Natural killer cell (primary cell): ENCODE measurements at regions not wholly inside any gene's neighbourhood (a gene's known extent, or its start where the extent isn't known, plus 50 kb on each side); places are given as distances from the start of the nearest gene placed in this dataset.

Experiments used
- ATAC-seq, 3 donors: fragments of 150-1000 bp in 2 of 3; fragments of 200-7000 bp in 1 of 3; cut with Tn5 transposase; 1 replicate in 1 of 3; 2 replicates in 2 of 3; pipeline ENCODE4 v1.10.0; 2021; ENCODE audit warnings: mild to moderate bottlenecking in 2 of 3, moderate library complexity in 2 of 3
- DNase-seq, 2 donors: peaks; one replicate each; pipeline versions ENCODE4 v3.0.0 to v3.0.0-alpha.2; 2013 to 2021; ENCODE audit warnings: mixed read lengths in 1 of 2
- H3K27ac ChIP-seq: one replicate; pipeline ENCODE4 v1.5.1; 2013; ENCODE audit warnings: mild to moderate bottlenecking, low read length
- H3K27me3 ChIP-seq: one replicate; pipeline ENCODE4 v1.6.1; 2013; ENCODE audit warnings: low read length; ENCODE audit not compliant: control insufficient read depth, insufficient read depth
- H3K36me3 ChIP-seq: one replicate; pipeline ENCODE4 v1.6.1; 2013; ENCODE audit warnings: low read length; ENCODE audit not compliant: control insufficient read depth, insufficient read depth
- H3K4me1 ChIP-seq: one replicate; pipeline ENCODE4 v1.6.1; 2013; ENCODE audit warnings: low read length; ENCODE audit not compliant: control insufficient read depth, insufficient read depth
- H3K4me3 ChIP-seq: one replicate; pipeline ENCODE4 v1.5.1; 2013; ENCODE audit warnings: low read length
- H3K9me3 ChIP-seq: one replicate; pipeline ENCODE4 v1.6.1; 2013; ENCODE audit warnings: low read length; ENCODE audit not compliant: control insufficient read depth, insufficient read depth
- H3K27ac Mint-ChIP-seq, 2 donors: one replicate each; pipeline ENCODE4 v1.8.0; 2022; ENCODE audit warnings: mild to moderate bottlenecking in 2 of 2, mixed read lengths in 2 of 2, moderate library complexity in 1 of 2
- H3K27me3 Mint-ChIP-seq, 2 donors: one replicate each; pipeline ENCODE4 v1.8.0; 2022; ENCODE audit warnings: low read depth in 2 of 2, mixed read lengths in 2 of 2
- H3K36me3 Mint-ChIP-seq: one replicate; pipeline ENCODE4 v1.8.0; 2022; ENCODE audit warnings: mixed read lengths
- H3K4me1 Mint-ChIP-seq, 2 donors: one replicate each; pipeline ENCODE4 v1.8.0; 2022; ENCODE audit warnings: mixed read lengths in 2 of 2
- H3K4me3 Mint-ChIP-seq: one replicate; pipeline ENCODE4 v1.8.0; 2022; ENCODE audit warnings: mild to moderate bottlenecking, moderate library complexity, mixed read lengths
- H3K9me3 Mint-ChIP-seq, 2 donors: one replicate each; pipeline ENCODE4 v1.8.0; 2022; ENCODE audit warnings: mixed read lengths in 2 of 2
- CTCF ChIP-seq: fragments of 200-600 bp; IDR thresholded peaks from one replicate; pipeline ENCODE4 v1.8.0; 2022; ENCODE audit warnings: antibody characterized with exemption
- WGBS: methylation state at CpG from one replicate; pipeline ENCODE4 v1.1.7; 2013; ENCODE audit warnings: missing lambda C conversion rate; ENCODE audit not compliant: insufficient coverage; 5-methylcytosine and 5-hydroxymethylcytosine counted together
- intact Hi-C: fragments of 100-400 bp; cut with micrococcal nuclease; formaldehyde crosslinking; loops from one replicate; pipeline ENCODE4 v1.14.2; 2022

DNA sequence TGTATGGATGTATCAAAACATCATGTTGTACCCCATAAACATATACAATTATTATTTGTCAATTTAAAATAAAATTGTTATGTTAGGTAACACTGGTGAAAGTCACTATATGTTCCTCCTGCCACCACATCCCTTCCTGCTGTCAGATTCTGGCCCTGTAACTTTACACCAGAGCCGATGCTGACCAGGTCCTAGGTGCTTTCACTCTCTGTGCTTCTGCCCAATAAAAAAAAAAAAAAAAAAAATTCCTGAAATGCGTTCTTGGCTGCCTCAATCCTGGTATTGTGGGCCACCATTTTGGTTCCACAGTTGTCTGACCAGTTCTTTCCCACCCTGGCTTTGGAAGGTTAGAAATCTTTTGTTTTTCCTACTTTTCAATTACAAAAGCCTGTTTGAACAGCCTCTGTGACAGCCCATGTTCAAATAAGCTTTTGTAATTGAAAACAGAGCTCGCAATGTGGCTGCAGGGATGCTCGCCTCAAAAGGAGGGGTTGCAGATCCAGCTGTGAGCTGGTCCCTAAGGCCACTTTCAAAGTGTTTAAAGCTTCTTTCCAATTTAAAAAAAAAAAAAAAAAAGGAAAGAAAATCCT is 831.0 kb upstream of the EEF2KMT start:
- Mint-ChIP-seq H3K27ac (no peak overlapping the region), H3K4me1 (no peaks in the 10 kb centered on the region), H3K27me3 (no peaks in the 10 kb centered on the region), H3K36me3 (no peaks in the 10 kb centered on the region), H3K9me3 (peaks cover 6 to 8% of the 10 kb centered on the region in 2 donors), H3K4me3 (no peak overlapping the region)
- Histone ChIP-seq H3K4me1 (no peaks in the 10 kb centered on the region), H3K4me3 (no peak overlapping the region), H3K27me3 (no peaks in the 10 kb centered on the region), H3K27ac (no peak overlapping the region), H3K9me3 (no peaks in the 10 kb centered on the region), H3K36me3 (no peaks in the 10 kb centered on the region)
- no peak for DNase-seq
- intact Hi-C loops = no loop called here
- WGBS = 35% methylated on average over 4 of the region's 4 CpGs
- TF ChIP-seq CTCF = no peak
- ATAC-seq = no peak

DNA sequence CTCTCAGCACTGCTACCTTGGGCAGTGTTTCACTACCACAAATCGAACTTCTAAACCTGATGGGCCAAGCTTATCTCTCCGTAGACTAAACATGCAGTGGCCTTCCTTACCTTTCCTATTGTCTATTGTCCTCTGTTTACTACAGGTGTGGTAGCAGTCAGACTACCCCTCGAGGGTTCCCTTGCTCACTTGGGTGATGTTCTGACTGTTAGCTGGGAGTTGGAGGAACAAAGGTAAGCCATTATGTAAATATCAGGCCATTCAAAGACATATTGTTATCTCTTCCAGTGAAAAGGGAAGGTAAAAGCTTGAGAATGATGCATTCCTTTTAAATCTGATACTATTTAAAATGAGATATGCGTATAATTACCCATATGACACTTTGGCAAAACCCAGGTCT is 828.3 kb upstream of the EEF2KMT start:
- H3K27ac ChIP-seq = no peak overlapping the region
- H3K36me3 ChIP-seq = no peaks in the 10 kb centered on the region
- no peaks in the 10 kb centered on the region for H3K4me1 ChIP-seq
- WGBS = 52% methylated on average over 4 of the region's 4 CpGs
- no peaks in the 10 kb centered on the region for H3K4me1 Mint-ChIP-seq
- no peaks in the 10 kb centered on the region for H3K36me3 Mint-ChIP-seq
- no peak overlapping the region for H3K27ac Mint-ChIP-seq
- no peaks in the 10 kb centered on the region for H3K27me3 Mint-ChIP-seq
- no peaks in the 10 kb centered on the region for H3K27me3 ChIP-seq
- H3K9me3 Mint-ChIP-seq = peaks cover 4 to 9% of the 10 kb centered on the region in 2 donors
- no peak overlapping the region for H3K4me3 Mint-ChIP-seq
- no peaks in the 10 kb centered on the region for H3K9me3 ChIP-seq
- H3K4me3 ChIP-seq = no peak overlapping the region
- DNase-seq (no peak), ATAC-seq (no peak)
- intact Hi-C loops = no loop called here
- no peak for TF ChIP-seq CTCF

DNA sequence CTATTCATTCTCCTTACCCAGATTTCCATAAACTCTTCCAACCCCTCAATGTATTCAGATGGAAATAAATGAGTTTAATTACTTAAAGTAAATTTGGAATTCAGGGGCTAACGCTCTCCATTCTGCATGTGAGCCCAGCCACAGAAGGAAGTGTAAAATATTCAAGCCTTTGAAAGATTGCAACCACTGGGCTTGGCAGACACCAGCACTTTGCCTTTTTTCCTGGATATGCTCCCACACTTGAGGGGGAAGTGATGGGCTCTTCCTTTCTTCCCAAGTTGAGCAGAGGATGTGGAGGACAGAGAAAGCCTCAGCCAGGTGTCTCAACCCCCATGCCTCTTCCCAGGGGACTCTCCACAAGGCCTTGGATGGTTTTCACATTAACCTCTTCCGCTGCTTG is 825.1 kb upstream of the EEF2KMT start:
- WGBS = 76% methylated on average over 2 of the region's 2 CpGs
- H3K4me1 ChIP-seq = no peaks in the 10 kb centered on the region
- H3K36me3 ChIP-seq = no peaks in the 10 kb centered on the region
- no peak for ATAC-seq
- H3K27ac Mint-ChIP-seq = no peak overlapping the region
- H3K36me3 Mint-ChIP-seq = no peaks in the 10 kb centered on the region
- H3K27me3 Mint-ChIP-seq = no peaks in the 10 kb centered on the region
- intact Hi-C loops = no loop called here
- H3K4me3 ChIP-seq = no peak overlapping the region
- no peak for TF ChIP-seq CTCF
- no peak overlapping the region for H3K27ac ChIP-seq
- H3K4me1 Mint-ChIP-seq = no peaks in the 10 kb centered on the region
- H3K9me3 ChIP-seq = no peaks in the 10 kb centered on the region
- no peak overlapping the region for H3K4me3 Mint-ChIP-seq
- H3K27me3 ChIP-seq = no peaks in the 10 kb centered on the region
- DNase-seq = no peak
- peaks cover 0 to 5% of the 10 kb centered on the region in 2 donors for H3K9me3 Mint-ChIP-seq

- TF ChIP-seq CTCF = no peak
These were observed 821.1 kb upstream of the EEF2KMT start for GRCh38 chr16:5918567-5919130.

More at GRCh38 chr16:5918567-5919130, 821.1 kb upstream of the EEF2KMT start:
- Mint-ChIP-seq H3K4me1 (no peaks in the 10 kb centered on the region), H3K27ac (no peak overlapping the region), H3K4me3 (no peak overlapping the region), H3K36me3 (no peaks in the 10 kb centered on the region), H3K27me3 (no peaks in the 10 kb centered on the region), H3K9me3 (peaks cover 4 to 6% of the 10 kb centered on the region in 2 donors)
- Histone ChIP-seq H3K4me1 (no peaks in the 10 kb centered on the region), H3K27ac (no peak overlapping the region), H3K9me3 (no peaks in the 10 kb centered on the region), H3K36me3 (no peaks in the 10 kb centered on the region), H3K4me3 (no peak overlapping the region), H3K27me3 (no peaks in the 10 kb centered on the region)
- WGBS = 55% methylated on average over 4 of the region's 4 CpGs
- ATAC-seq (no peak), DNase-seq (no peak)
- intact Hi-C loops = no loop called here
